A549 (cell line): ENCODE measurements at regions not wholly inside any gene's neighbourhood (a gene's known extent, or its start where the extent isn't known, plus 50 kb on each side); places are given as distances from the start of the nearest gene placed in this dataset.

ENCODE experiments used
- ATAC-seq, 2 experiments: fragments of 200-7000 bp in 1 of 2; fragments of >200 bp in 1 of 2; cut with Nextera tagmentation in 1 of 2; cut with Tn5 transposase in 1 of 2; 3 replicates each; pipeline versions ENCODE4 v1.8.0 to v1.9.1; 2018 to 2020; ENCODE audit warnings: mild to moderate bottlenecking in 1 of 2, moderate library complexity in 1 of 2
- CTCF ChIA-PET: fragments of 300-600 bp; sonication (Branson Sonifier 250); formaldehyde crosslinking; extraction: SDS; loops from one replicate; lab custom pipeline; 2021; ENCODE audit warnings: antibody characterized with exemption, inconsistent platforms; lab: Yijun Ruan, JAX
- POLR2A ChIA-PET: fragments of 350-600 bp; formaldehyde crosslinking; extraction: SDS; loops from one replicate; lab custom pipeline; 2021; ENCODE audit warnings: antibody characterized with exemption, inconsistent platforms; lab: Yijun Ruan, JAX
- DNase-seq, 2 experiments: peaks; one replicate each; pipeline versions ENCODE4 v3.0.0 to v3.0.0-alpha.2; 2011 to 2016; ENCODE audit warnings: low read depth in 1 of 2, low spot score in 1 of 2
- FAIRE-seq: peaks from 2 replicates; lab custom pipeline; 2011; peaks lifted over from hg19 to GRCh38; lab: Jason Lieb, UNC
- H3K27ac ChIP-seq, 2 experiments: fragments of >200 bp; sonication (Bioruptor Twin); formaldehyde crosslinking; 3 replicates each; pipeline ENCODE4 v1.5.1; 2016 to 2017
- H3K4me1 ChIP-seq: fragments of >200 bp; sonication (Bioruptor Twin); formaldehyde crosslinking; 3 replicates; pipeline ENCODE4 v1.6.1; 2016
- H3K4me2 ChIP-seq: fragments of >200 bp; sonication (Bioruptor Twin); formaldehyde crosslinking; 3 replicates; pipeline ENCODE4 v1.6.1; 2016
- H3K4me3 ChIP-seq: fragments of >200 bp; sonication (Bioruptor Twin); formaldehyde crosslinking; 3 replicates; pipeline ENCODE4 v1.5.1; 2016
- H3K9me3 ChIP-seq: fragments of >200 bp; sonication (Bioruptor Twin); formaldehyde crosslinking; 3 replicates; pipeline ENCODE4 v1.6.1; 2016
- CBX2 ChIP-seq: fragments of 200-600 bp; sonication (generic); IDR thresholded peaks from 2 replicates; pipeline ENCODE4 v1.6.1; 2016; ENCODE audit warnings: low read depth, mild to moderate bottlenecking, borderline replicate concordance
- CBX8 ChIP-seq: fragments of 200-600 bp; sonication (generic); IDR thresholded peaks from 2 replicates; pipeline ENCODE4 v1.6.1; 2016
- CEBPB ChIP-seq, 2 experiments: fragments of >200 bp in 1 of 2; sonication (Bioruptor Twin) in 1 of 2; formaldehyde crosslinking in 1 of 2; IDR thresholded peaks; 2 replicates each; pipeline ENCODE4 v1.6.1; 2012 to 2016
- CHD2 ChIP-seq: fragments of 150-350 bp; IDR thresholded peaks from 2 replicates; pipeline ENCODE4 v1.6.1; 2014; ENCODE audit warnings: low read length; ENCODE audit not compliant: partially characterized antibody
- CHD4 ChIP-seq: fragments of 200-600 bp; sonication (generic); IDR thresholded peaks from 2 replicates; pipeline ENCODE4 v1.6.1; 2016; ENCODE audit warnings: antibody characterized with exemption, mild to moderate bottlenecking, borderline replicate concordance
- E2F6 ChIP-seq: IDR thresholded peaks from 2 replicates; pipeline ENCODE4 v1.6.1; 2012; ENCODE audit warnings: low read depth, borderline replicate concordance
- ELK1 ChIP-seq: fragments of 150-350 bp; IDR thresholded peaks from 2 replicates; pipeline ENCODE4 v1.6.1; 2014; ENCODE audit warnings: low read depth, mild to moderate bottlenecking, low read length
- ESRRA ChIP-seq: fragments of 150-350 bp; IDR thresholded peaks from 2 replicates; pipeline ENCODE4 v1.6.1; 2014; ENCODE audit warnings: mild to moderate bottlenecking, low read length, borderline replicate concordance
- FOSB ChIP-seq: fragments of 250-450 bp; sonication (Bioruptor Pico); IDR thresholded peaks from 2 replicates; pipeline ENCODE4 v1.5.0; 2020; ENCODE audit warnings: mild to moderate bottlenecking, moderate library complexity
- FOSL2 ChIP-seq, 2 experiments: fragments of 450-650 bp in 1 of 2; fragments of >200 bp in 1 of 2; sonication (Bioruptor Twin) in 1 of 2; formaldehyde crosslinking; IDR thresholded peaks; 2 replicates each; pipeline versions ENCODE4 v1.5.0 to v1.6.1; 2016 to 2020; ENCODE audit warnings: mild to moderate bottlenecking in 1 of 2, moderate library complexity in 1 of 2
- FOXS1 ChIP-seq: fragments of 250-450 bp; sonication (Bioruptor Pico); IDR thresholded peaks from 2 replicates; pipeline ENCODE4 v1.5.0; 2020; ENCODE audit warnings: mild to moderate bottlenecking, moderate library complexity
- HDAC2 ChIP-seq: fragments of 200-600 bp; sonication (generic); IDR thresholded peaks from 2 replicates; pipeline ENCODE4 v1.6.1; 2016
- HMGXB4 ChIP-seq: fragments of 250-450 bp; sonication (Bioruptor Pico); IDR thresholded peaks from 2 replicates; pipeline ENCODE4 v1.5.0; 2021; ENCODE audit warnings: mild to moderate bottlenecking, moderate library complexity, borderline replicate concordance
- JUNB ChIP-seq: fragments of >200 bp; sonication (Bioruptor Twin); formaldehyde crosslinking; IDR thresholded peaks from 2 replicates; pipeline ENCODE4 v1.6.1; 2016
- KDM1A ChIP-seq: fragments of 200-600 bp; sonication (generic); IDR thresholded peaks from 2 replicates; pipeline ENCODE4 v1.6.1; 2016; ENCODE audit warnings: low read depth, mild to moderate bottlenecking
- MAZ ChIP-seq: fragments of 150-350 bp; IDR thresholded peaks from 2 replicates; pipeline ENCODE4 v1.6.1; 2014; ENCODE audit warnings: antibody characterized with exemption, low read depth, low read length, borderline replicate concordance
- POLR2A ChIP-seq: IDR thresholded peaks from 2 replicates; pipeline ENCODE4 v1.6.1; 2012; ENCODE audit warnings: mild to moderate bottlenecking, low read length
- REST ChIP-seq: fragments of 200-600 bp; sonication (generic); IDR thresholded peaks from 2 replicates; pipeline ENCODE4 v1.6.1; 2016; ENCODE audit warnings: antibody characterized with exemption, mild to moderate bottlenecking, moderate library complexity
- TFCP2L1 ChIP-seq: fragments of 250-450 bp; sonication (Bioruptor Pico); IDR thresholded peaks from 2 replicates; pipeline ENCODE4 v1.5.0; 2021; ENCODE audit warnings: mild to moderate bottlenecking
- ZSCAN20 ChIP-seq: fragments of 250-450 bp; sonication (Bioruptor Pico); IDR thresholded peaks from 2 replicates; pipeline ENCODE4 v1.8.0; 2022; ENCODE audit warnings: mild to moderate bottlenecking, moderate library complexity
- WGBS: methylation state at CpG from one replicate; pipeline ENCODE4 v1.1.6; 2017; ENCODE audit errors: missing lambda C conversion rate; 5-methylcytosine and 5-hydroxymethylcytosine counted together

GRCh38 chr7:89826557-89826956 lies 327.7 kb upstream of the STEAP1 start:
- ATAC-seq (no peak), FAIRE-seq (no peak), DNase-seq (no peak)
- CTCF ChIA-PET: no interaction called here
- Histone ChIP-seq H3K4me3 (no peak overlapping the region), H3K4me2 (no peak overlapping the region), H3K4me1 (no peaks in the 10 kb centered on the region), H3K9me3 (no peaks in the 10 kb centered on the region), H3K27ac (no peak overlapping the region)
- POLR2A ChIA-PET: no interaction called here
- TF ChIP-seq FOXS1 (CRISPR knock-in tag): no peak
- TF ChIP-seq E2F6: no peak
- no peak for TF ChIP-seq FOSL2 (IDR thresholded peaks at IDR 0.05)
- no peak for TF ChIP-seq FOSL2 (CRISPR knock-in tag; IDR thresholded peaks at IDR 0.05)
- no peak for TF ChIP-seq CBX8
- no peak for TF ChIP-seq HDAC2
- no peak for TF ChIP-seq HMGXB4 (CRISPR knock-in tag)
- no peak for TF ChIP-seq TFCP2L1
- no peak for TF ChIP-seq CEBPB (IDR thresholded peaks at IDR 0.05)
- no peak for TF ChIP-seq FOSB (CRISPR knock-in tag)
- TF ChIP-seq, all 56 proteins: peak for 0

- no peak for FAIRE-seq
- H3K4me1 ChIP-seq: no peaks in the 10 kb centered on the region
- 3% methylated on average over 1 of the region's 1 CpG for WGBS
- ChIA-PET POLR2A (no interaction called here), CTCF (no interaction called here)
- H3K4me2 ChIP-seq: no peak overlapping the region
- DNase-seq: no peak
- no peak for TF ChIP-seq JUNB
- no peak for TF ChIP-seq CHD4
- TF ChIP-seq FOSB (CRISPR knock-in tag): no peak
- TF ChIP-seq ZSCAN20 (CRISPR knock-in tag): no peak
- no peak for TF ChIP-seq CBX2
- TF ChIP-seq HDAC2: no peak
- no peak for TF ChIP-seq REST
- no peak for TF ChIP-seq CHD2
- TF ChIP-seq ELK1: no peak
- TF ChIP-seq HMGXB4 (CRISPR knock-in tag): no peak
- no peak for TF ChIP-seq MAZ
- TF ChIP-seq POLR2A: no peak
- TF ChIP-seq KDM1A: no peak
- no peak for TF ChIP-seq ESRRA
- no peak overlapping the region for H3K27ac ChIP-seq
- H3K9me3 ChIP-seq: no peaks in the 10 kb centered on the region
- ATAC-seq: no peak
- no peak overlapping the region for H3K4me3 ChIP-seq
Observed at GRCh38 chr7:89837515-89837914, 316.8 kb upstream of the STEAP1 start.
